ENCODE measurements at regions not wholly inside any gene's neighbourhood (a gene's known extent, or its start where the extent isn't known, plus 50 kb on each side); places are given as distances from the start of the nearest gene placed in this dataset.

- no peak for TF ChIP-seq CTCF (conservative IDR thresholded peaks at IDR 0.05; ENCODE audit: low read depth, low read length)
- Histone ChIP-seq H3K79me2 (ENCODE audit: insufficient read depth, low read depth) (no peaks in the 10 kb centered on the region), H3K9ac (no peak overlapping the region), H4K20me1 (ENCODE audit: insufficient read depth) (no peaks in the 10 kb centered on the region), H3K4me1 (ENCODE audit: low read depth, poor library complexity, severe bottlenecking) (no peaks in the 10 kb centered on the region), H3K36me3 (ENCODE audit: insufficient read depth) (no peaks in the 10 kb centered on the region), H3K27ac (no peak overlapping the region), H3K27me3 (ENCODE audit: insufficient read depth, low read depth) (no peaks in the 10 kb centered on the region), H3K4me3 (IDR thresholded peaks at IDR 0.05; ENCODE audit: insufficient read depth, low read depth, low read length) (no peak overlapping the region), H2AFZ (ENCODE audit: low read depth) (no peak overlapping the region), H3K4me2 (no peak overlapping the region)
These were observed 92.1 kb upstream of the LMO4 start for GRCh38 chr1:87236585-87236984.

- TF ChIP-seq CTCF (conservative IDR thresholded peaks at IDR 0.05; ENCODE audit: low read depth, low read length) = no peak
- H3K4me3 ChIP-seq (IDR thresholded peaks at IDR 0.05; ENCODE audit: insufficient read depth, low read depth, low read length) = no peak overlapping the region
- no peaks in the 10 kb centered on the region for H3K27me3 ChIP-seq (ENCODE audit: insufficient read depth, low read depth)
- no peaks in the 10 kb centered on the region for H4K20me1 ChIP-seq (ENCODE audit: insufficient read depth)
- H3K79me2 ChIP-seq (ENCODE audit: insufficient read depth, low read depth) = no peaks in the 10 kb centered on the region
- no peaks in the 10 kb centered on the region for H3K4me1 ChIP-seq (ENCODE audit: low read depth, poor library complexity, severe bottlenecking)
- no peak overlapping the region for H3K27ac ChIP-seq
- no peak overlapping the region for H3K9ac ChIP-seq
- no peak overlapping the region for H3K4me2 ChIP-seq
- no peaks in the 10 kb centered on the region for H3K36me3 ChIP-seq (ENCODE audit: insufficient read depth)
- no peak overlapping the region for H2AFZ ChIP-seq (ENCODE audit: low read depth)
These were observed 88.6 kb upstream of the LMO4 start for GRCh38 chr1:87239997-87240605.

GRCh38 chr1:87240661-87241285 lies 87.9 kb upstream of the LMO4 start:
- H3K27ac ChIP-seq = no peak overlapping the region
- no peaks in the 10 kb centered on the region for H3K27me3 ChIP-seq (ENCODE audit: insufficient read depth, low read depth)
- no peak overlapping the region for H3K9ac ChIP-seq
- H3K4me3 ChIP-seq (IDR thresholded peaks at IDR 0.05; ENCODE audit: insufficient read depth, low read depth, low read length) = no peak overlapping the region
- H3K36me3 ChIP-seq (ENCODE audit: insufficient read depth) = no peaks in the 10 kb centered on the region
- no peak for TF ChIP-seq CTCF (conservative IDR thresholded peaks at IDR 0.05; ENCODE audit: low read depth, low read length)
- H4K20me1 ChIP-seq (ENCODE audit: insufficient read depth) = no peaks in the 10 kb centered on the region
- H3K4me1 ChIP-seq (ENCODE audit: low read depth, poor library complexity, severe bottlenecking) = no peaks in the 10 kb centered on the region
- H3K79me2 ChIP-seq (ENCODE audit: insufficient read depth, low read depth) = no peaks in the 10 kb centered on the region
- no peak overlapping the region for H2AFZ ChIP-seq (ENCODE audit: low read depth)
- no peak overlapping the region for H3K4me2 ChIP-seq

GRCh38 chr1:87242445-87243185 lies 86.1 kb upstream of the LMO4 start:
- Histone ChIP-seq H3K27me3 (ENCODE audit: insufficient read depth, low read depth) (no peaks in the 10 kb centered on the region), H3K9ac (no peak overlapping the region), H3K4me1 (ENCODE audit: low read depth, poor library complexity, severe bottlenecking) (no peaks in the 10 kb centered on the region), H3K79me2 (ENCODE audit: insufficient read depth, low read depth) (no peaks in the 10 kb centered on the region), H3K4me3 (IDR thresholded peaks at IDR 0.05; ENCODE audit: insufficient read depth, low read depth, low read length) (no peak overlapping the region), H3K27ac (no peak overlapping the region), H3K4me2 (no peak overlapping the region), H2AFZ (ENCODE audit: low read depth) (no peak overlapping the region), H3K36me3 (ENCODE audit: insufficient read depth) (no peaks in the 10 kb centered on the region), H4K20me1 (ENCODE audit: insufficient read depth) (no peaks in the 10 kb centered on the region)
- TF ChIP-seq CTCF (conservative IDR thresholded peaks at IDR 0.05; ENCODE audit: low read depth, low read length) = no peak
